DND-41 (cell line): ENCODE measurements at regions not wholly inside any gene's neighbourhood (a gene's known extent, or its start where the extent isn't known, plus 50 kb on each side); places are given as distances from the start of the nearest gene placed in this dataset.
"Not testable (repeated sequence)": the region's sequence is repeated elsewhere in the genome, so short reads cannot be mapped to it uniquely, and the experiment has no call there.

Source experiments
- ATAC-seq: fragments of 200-7000 bp; cut with Tn5 transposase; 3 replicates; pipeline ENCODE4 v1.9.1; 2021; ENCODE audit warnings: low read depth; ENCODE audit not compliant: insufficient read depth
- DNase-seq: peaks from one replicate; pipeline ENCODE4 v3.0.0-alpha.2; 2020
- H2AFZ ChIP-seq: 2 replicates; pipeline ENCODE4 v1.6.0; 2012; ENCODE audit warnings: low read depth, low read length
- H3K27ac ChIP-seq: 2 replicates; pipeline ENCODE4 v1.5.1; 2012; ENCODE audit warnings: low read length, inconsistent platforms
- H3K27me3 ChIP-seq: fragments of 200-600 bp; sonication (generic); 2 replicates; pipeline ENCODE4 v1.6.0; 2012; ENCODE audit warnings: low read length, mild to moderate bottlenecking, inconsistent platforms; ENCODE audit not compliant: insufficient read depth, poor library complexity
- H3K36me3 ChIP-seq: 2 replicates; pipeline ENCODE4 v1.5.1; 2012; ENCODE audit warnings: low read length, inconsistent platforms; ENCODE audit not compliant: insufficient read depth
- H3K4me1 ChIP-seq: 2 replicates; pipeline ENCODE4 v1.5.1; 2012; ENCODE audit warnings: mild to moderate bottlenecking, low read length; ENCODE audit not compliant: insufficient read depth
- H3K4me2 ChIP-seq: 2 replicates; pipeline ENCODE4 v1.6.0; 2012; ENCODE audit warnings: mild to moderate bottlenecking, moderate library complexity, low read length, inconsistent platforms; ENCODE audit not compliant: insufficient read depth
- H3K4me3 ChIP-seq, 2 experiments: fragments of 200-600 bp in 1 of 2; shearing (Covaris generic) in 1 of 2; 2 replicates each; pipeline ENCODE4 v1.5.1; 2012 to 2016; ENCODE audit warnings: inconsistent platforms in 2 of 2, low read length in 2 of 2, mild to moderate bottlenecking in 2 of 2, low read depth in 1 of 2, moderate library complexity in 1 of 2
- H3K79me2 ChIP-seq: 2 replicates; pipeline ENCODE4 v1.6.0; 2012; ENCODE audit warnings: low read length, inconsistent platforms; ENCODE audit not compliant: insufficient read depth
- H3K9ac ChIP-seq: 2 replicates; pipeline ENCODE4 v1.6.0; 2012; ENCODE audit warnings: low read depth, mild to moderate bottlenecking, inconsistent platforms, low read length, moderate library complexity
- H3K9me3 ChIP-seq: 2 replicates; pipeline ENCODE4 v1.5.1; 2012; ENCODE audit warnings: low read length, moderate library complexity, mild to moderate bottlenecking, inconsistent platforms; ENCODE audit not compliant: insufficient read depth, severe bottlenecking
- H4K20me1 ChIP-seq: 2 replicates; pipeline ENCODE4 v1.6.0; 2012; ENCODE audit warnings: low read length; ENCODE audit not compliant: insufficient read depth
- EZH2 ChIP-seq: IDR thresholded peaks from 3 replicates; pipeline ENCODE4 v1.6.1; 2012; ENCODE audit warnings: borderline replicate concordance, low read depth, mild to moderate bottlenecking, moderate library complexity, low read length, inconsistent platforms; ENCODE audit not compliant: severe bottlenecking
- TF ChIP-seq, protein P1 (sequence below): IDR thresholded peaks from 2 replicates; pipeline ENCODE4 v1.5.1; 2012; ENCODE audit warnings: borderline replicate concordance, low read length, moderate library complexity, mild to moderate bottlenecking; ENCODE audit not compliant: poor library complexity, severe bottlenecking; ENCODE audit errors: extremely low read depth

- no peak overlapping the region for H3K9ac ChIP-seq
- no peak for ATAC-seq
- H2AFZ ChIP-seq = no peak overlapping the region
- no peaks in the 10 kb centered on the region for H3K9me3 ChIP-seq
- H4K20me1 ChIP-seq = no peaks in the 10 kb centered on the region
- no peaks in the 10 kb centered on the region for H3K79me2 ChIP-seq
- no peak overlapping the region for H3K4me3 ChIP-seq
- peaks cover 29% of the 10 kb centered on the region for H3K4me1 ChIP-seq
- H3K27ac ChIP-seq = no peak overlapping the region
- no peak for DNase-seq
- no peak overlapping the region for H3K4me2 ChIP-seq
- H3K27me3 ChIP-seq = no peaks in the 10 kb centered on the region
- no peaks in the 10 kb centered on the region for H3K36me3 ChIP-seq
- TF ChIP-seq, protein P1, sequence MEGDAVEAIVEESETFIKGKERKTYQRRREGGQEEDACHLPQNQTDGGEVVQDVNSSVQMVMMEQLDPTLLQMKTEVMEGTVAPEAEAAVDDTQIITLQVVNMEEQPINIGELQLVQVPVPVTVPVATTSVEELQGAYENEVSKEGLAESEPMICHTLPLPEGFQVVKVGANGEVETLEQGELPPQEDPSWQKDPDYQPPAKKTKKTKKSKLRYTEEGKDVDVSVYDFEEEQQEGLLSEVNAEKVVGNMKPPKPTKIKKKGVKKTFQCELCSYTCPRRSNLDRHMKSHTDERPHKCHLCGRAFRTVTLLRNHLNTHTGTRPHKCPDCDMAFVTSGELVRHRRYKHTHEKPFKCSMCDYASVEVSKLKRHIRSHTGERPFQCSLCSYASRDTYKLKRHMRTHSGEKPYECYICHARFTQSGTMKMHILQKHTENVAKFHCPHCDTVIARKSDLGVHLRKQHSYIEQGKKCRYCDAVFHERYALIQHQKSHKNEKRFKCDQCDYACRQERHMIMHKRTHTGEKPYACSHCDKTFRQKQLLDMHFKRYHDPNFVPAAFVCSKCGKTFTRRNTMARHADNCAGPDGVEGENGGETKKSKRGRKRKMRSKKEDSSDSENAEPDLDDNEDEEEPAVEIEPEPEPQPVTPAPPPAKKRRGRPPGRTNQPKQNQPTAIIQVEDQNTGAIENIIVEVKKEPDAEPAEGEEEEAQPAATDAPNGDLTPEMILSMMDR = no peak
- no peak for TF ChIP-seq EZH2
These were observed 134.4 kb upstream of the CCND2 start for GRCh38 chr12:4139191-4139590.

- not testable (repeated sequence) for H3K4me3 ChIP-seq, H3K79me2 ChIP-seq, H3K27me3 ChIP-seq, DNase-seq, H3K9ac ChIP-seq, H4K20me1 ChIP-seq, H2AFZ ChIP-seq, H3K27ac ChIP-seq, H3K9me3 ChIP-seq, ATAC-seq, H3K4me2 ChIP-seq, H3K36me3 ChIP-seq
- peaks cover 25% of the 10 kb centered on the region for H3K4me1 ChIP-seq
These were observed 135.0 kb upstream of the CCND2 start for GRCh38 chr12:4138532-4138931.

DNA sequence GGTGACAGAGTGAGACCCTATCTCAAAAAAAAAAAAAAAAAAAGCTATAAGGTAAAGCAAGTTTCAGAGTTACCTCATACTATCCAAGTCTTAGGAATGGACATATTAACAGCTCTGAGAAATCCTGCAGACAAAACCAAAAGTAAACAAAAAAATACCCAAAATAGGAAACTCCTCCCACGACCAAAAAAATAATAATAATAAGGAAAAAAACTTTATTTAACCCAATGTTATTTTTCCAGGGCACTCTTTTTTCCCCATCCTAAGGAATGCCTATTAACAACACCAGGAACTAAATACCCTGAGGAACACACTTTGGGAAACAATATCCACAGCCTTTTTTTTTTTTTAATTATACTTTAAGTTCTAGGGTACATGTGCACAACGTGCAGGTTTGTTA, 135.5 kb upstream of the CCND2 start:
- no peak overlapping the region for H3K4me3 ChIP-seq
- no peaks in the 10 kb centered on the region for H3K79me2 ChIP-seq
- peaks cover 2% of the 10 kb centered on the region for H3K27me3 ChIP-seq
- H3K27ac ChIP-seq = no peak overlapping the region
- no peaks in the 10 kb centered on the region for H3K36me3 ChIP-seq
- peaks cover 21% of the 10 kb centered on the region for H3K4me1 ChIP-seq
- ATAC-seq (no peak), DNase-seq (no peak)
- no peak overlapping the region for H2AFZ ChIP-seq
- no peak overlapping the region for H3K9ac ChIP-seq
- no peaks in the 10 kb centered on the region for H3K9me3 ChIP-seq
- no peak overlapping the region for H3K4me2 ChIP-seq
- TF ChIP-seq, protein P1 = no peak
- TF ChIP-seq EZH2 = no peak
- H4K20me1 ChIP-seq = no peaks in the 10 kb centered on the region

GRCh38 chr12:4137441-4137840, 136.1 kb upstream of the CCND2 start:
- no peak overlapping the region for H3K4me2 ChIP-seq
- H3K4me1 ChIP-seq = peaks cover 15% of the 10 kb centered on the region
- no peaks in the 10 kb centered on the region for H3K79me2 ChIP-seq
- no peaks in the 10 kb centered on the region for H4K20me1 ChIP-seq
- no peak for TF ChIP-seq EZH2
- TF ChIP-seq, protein P1 = no peak
- H3K9ac ChIP-seq = no peak overlapping the region
- H3K27me3 ChIP-seq = peaks cover 8% of the 10 kb centered on the region
- H3K36me3 ChIP-seq = no peaks in the 10 kb centered on the region
- no peak for DNase-seq
- H2AFZ ChIP-seq = no peak overlapping the region
- H3K27ac ChIP-seq = no peak overlapping the region
- H3K9me3 ChIP-seq = no peaks in the 10 kb centered on the region
- H3K4me3 ChIP-seq = no peak overlapping the region
- ATAC-seq = no peak
